Endodermal cell (in vitro differentiated cells): ENCODE measurements at regions not wholly inside any gene's neighbourhood (a gene's known extent, or its start where the extent isn't known, plus 50 kb on each side); places are given as distances from the start of the nearest gene placed in this dataset.

Experiments
- DNase-seq: peaks from one replicate; pipeline ENCODE4 v3.0.0-alpha.2; 2017
- H3K27ac ChIP-seq: 2 replicates; pipeline ENCODE4 v1.5.1; 2013; ENCODE audit warnings: mild to moderate bottlenecking, low read depth, low read length, moderate library complexity
- H3K27me3 ChIP-seq: 2 replicates; pipeline ENCODE4 v1.6.1; 2013; ENCODE audit warnings: mild to moderate bottlenecking, low read length, moderate library complexity; ENCODE audit not compliant: insufficient read depth, control insufficient read depth, poor library complexity, severe bottlenecking
- H3K36me3 ChIP-seq: 2 replicates; pipeline ENCODE4 v1.7.0; 2013; ENCODE audit warnings: mild to moderate bottlenecking, low read length, moderate library complexity; ENCODE audit not compliant: control insufficient read depth, insufficient read depth
- H3K4me1 ChIP-seq: one replicate; pipeline ENCODE4 v1.7.0; 2013; ENCODE audit warnings: low read length; ENCODE audit not compliant: control insufficient read depth, insufficient read depth
- H3K4me3 ChIP-seq: 2 replicates; pipeline ENCODE4 v1.5.1; 2013; ENCODE audit warnings: mild to moderate bottlenecking, low read length, moderate library complexity
- H3K9ac ChIP-seq: 2 replicates; pipeline ENCODE4 v1.6.1; 2013; ENCODE audit warnings: mild to moderate bottlenecking, low read length, moderate library complexity; ENCODE audit not compliant: poor library complexity, severe bottlenecking; ENCODE audit errors: extremely low read depth
- H3K9me3 ChIP-seq: 2 replicates; pipeline ENCODE4 v1.6.1; 2013; ENCODE audit warnings: mild to moderate bottlenecking, low read length, moderate library complexity; ENCODE audit not compliant: control insufficient read depth
- H3K27ac Mint-ChIP-seq: 2 replicates; pipeline ENCODE4 v1.8.0; 2020; ENCODE audit warnings: mixed read lengths
- H3K27me3 Mint-ChIP-seq: 2 replicates; pipeline ENCODE4 v1.8.0; 2021; ENCODE audit warnings: mild to moderate bottlenecking, mixed read lengths; ENCODE audit not compliant: insufficient read depth
- H3K36me3 Mint-ChIP-seq: 2 replicates; pipeline ENCODE4 v1.8.0; 2020; ENCODE audit warnings: low read depth, mixed read lengths
- H3K4me1 Mint-ChIP-seq: 2 replicates; pipeline ENCODE4 v1.8.0; 2020; ENCODE audit warnings: mixed read lengths
- H3K4me3 Mint-ChIP-seq: 2 replicates; pipeline ENCODE4 v1.8.0; 2020; ENCODE audit warnings: mild to moderate bottlenecking, moderate library complexity, mixed read lengths
- H3K9me3 Mint-ChIP-seq: 2 replicates; pipeline ENCODE4 v1.8.0; 2020; ENCODE audit warnings: mild to moderate bottlenecking, mixed read lengths
- CTCF ChIP-seq: fragments of 200-600 bp; sonication (generic); conservative IDR thresholded peaks from 2 replicates; pipeline ENCODE4 v1.5.0; 2021; ENCODE audit warnings: antibody characterized with exemption, mild to moderate bottlenecking
- WGBS, 2 experiments: methylation state at CpG; one replicate each; pipeline versions ENCODE4 v1.1.5 to v1.1.7; 2013; ENCODE audit warnings: missing lambda C conversion rate in 2 of 2, mixed read lengths in 1 of 2; ENCODE audit not compliant: insufficient coverage in 1 of 2, insufficient read length in 1 of 2; 5-methylcytosine and 5-hydroxymethylcytosine counted together

DNA sequence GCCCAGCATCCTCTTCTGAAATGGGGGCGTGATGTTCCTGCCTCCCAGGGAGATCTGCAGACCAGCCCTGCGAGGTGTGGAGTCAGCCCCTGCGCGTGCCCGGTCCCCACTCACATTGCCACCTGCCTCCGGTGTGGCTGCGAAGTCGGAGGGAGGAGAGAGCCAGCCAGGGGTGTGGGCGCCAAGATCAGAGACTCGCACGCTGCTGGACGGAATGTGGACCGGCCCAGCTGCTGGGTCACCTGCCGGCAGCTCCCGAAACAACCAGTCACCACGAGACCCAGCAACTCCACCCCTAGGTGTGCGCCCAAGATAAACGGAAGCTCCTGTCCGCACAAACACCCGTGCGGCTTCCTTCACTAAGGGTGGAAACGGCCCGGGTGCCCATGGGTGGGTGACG lies 51.1 kb upstream of the EGFL7 start:
- H3K4me1 ChIP-seq: no peaks in the 10 kb centered on the region
- H3K27ac ChIP-seq: no peak overlapping the region
- no peaks in the 10 kb centered on the region for H3K27me3 ChIP-seq
- H3K36me3 ChIP-seq: no peaks in the 10 kb centered on the region
- Mint-ChIP-seq H3K4me1 (no peaks in the 10 kb centered on the region), H3K27ac (no peak overlapping the region), H3K36me3 (no peaks in the 10 kb centered on the region), H3K27me3 (no peaks in the 10 kb centered on the region), H3K4me3 (no peak overlapping the region), H3K9me3 (no peaks in the 10 kb centered on the region)
- DNase-seq: no peak
- H3K4me3 ChIP-seq: no peak overlapping the region
- WGBS, 2 experiments: 96 to 98% methylated on average over 21 to 24 of the region's 24 CpGs
- TF ChIP-seq CTCF: no peak
- no peaks in the 10 kb centered on the region for H3K9me3 ChIP-seq
- H3K9ac ChIP-seq: no peak overlapping the region

GRCh38 chr9:136611119-136611518 lies 51.6 kb upstream of the EGFL7 start:
- DNase-seq: no peak
- H3K4me3 ChIP-seq: no peak overlapping the region
- H3K4me3 Mint-ChIP-seq: no peak overlapping the region
- no peaks in the 10 kb centered on the region for H3K4me1 Mint-ChIP-seq
- H3K4me1 ChIP-seq: no peaks in the 10 kb centered on the region
- no peaks in the 10 kb centered on the region for H3K27me3 Mint-ChIP-seq
- H3K27me3 ChIP-seq: no peaks in the 10 kb centered on the region
- no peak overlapping the region for H3K27ac ChIP-seq
- H3K9ac ChIP-seq: no peak overlapping the region
- no peak for TF ChIP-seq CTCF
- H3K9me3 ChIP-seq: no peaks in the 10 kb centered on the region
- no peak overlapping the region for H3K27ac Mint-ChIP-seq
- no peaks in the 10 kb centered on the region for H3K36me3 Mint-ChIP-seq
- WGBS, 2 experiments: 85 to 90% methylated on average over 4 to 10 of the region's 11 CpGs
- H3K36me3 ChIP-seq: no peaks in the 10 kb centered on the region
- no peaks in the 10 kb centered on the region for H3K9me3 Mint-ChIP-seq

GRCh38 chr9:136610426-136610825 lies 52.3 kb upstream of the EGFL7 start:
- H3K9me3 Mint-ChIP-seq: no peaks in the 10 kb centered on the region
- no peaks in the 10 kb centered on the region for H3K36me3 ChIP-seq
- H3K9me3 ChIP-seq: no peaks in the 10 kb centered on the region
- no peaks in the 10 kb centered on the region for H3K27me3 ChIP-seq
- WGBS, 2 experiments: 67 to 91% methylated on average over 6 to 14 of the region's 14 CpGs
- no peak overlapping the region for H3K27ac Mint-ChIP-seq
- H3K27me3 Mint-ChIP-seq: no peaks in the 10 kb centered on the region
- no peaks in the 10 kb centered on the region for H3K36me3 Mint-ChIP-seq
- DNase-seq: no peak
- H3K27ac ChIP-seq: no peak overlapping the region
- TF ChIP-seq CTCF: no peak
- H3K4me1 Mint-ChIP-seq: no peaks in the 10 kb centered on the region
- H3K4me3 Mint-ChIP-seq: no peak overlapping the region
- no peak overlapping the region for H3K4me3 ChIP-seq
- no peaks in the 10 kb centered on the region for H3K4me1 ChIP-seq
- no peak overlapping the region for H3K9ac ChIP-seq
